HG03066 (cell line): ENCODE measurements at regions not wholly inside any gene's neighbourhood (a gene's known extent, or its start where the extent isn't known, plus 50 kb on each side); places are given as distances from the start of the nearest gene placed in this dataset.

Experiments
- ATAC-seq: cut with Tn5 transposase; IDR thresholded peaks from one replicate; pipeline ENCODE4 v1.9.1; 2021; ENCODE audit warnings: low read depth; ENCODE audit not compliant: unreplicated experiment

- ATAC-seq, result no peak
These were observed 276.3 kb downstream of the UTP18 start for GRCh38 chr17:51536627-51537026.

- no peak for ATAC-seq
These were observed 277.7 kb downstream of the UTP18 start for GRCh38 chr17:51537996-51538550.

DNA sequence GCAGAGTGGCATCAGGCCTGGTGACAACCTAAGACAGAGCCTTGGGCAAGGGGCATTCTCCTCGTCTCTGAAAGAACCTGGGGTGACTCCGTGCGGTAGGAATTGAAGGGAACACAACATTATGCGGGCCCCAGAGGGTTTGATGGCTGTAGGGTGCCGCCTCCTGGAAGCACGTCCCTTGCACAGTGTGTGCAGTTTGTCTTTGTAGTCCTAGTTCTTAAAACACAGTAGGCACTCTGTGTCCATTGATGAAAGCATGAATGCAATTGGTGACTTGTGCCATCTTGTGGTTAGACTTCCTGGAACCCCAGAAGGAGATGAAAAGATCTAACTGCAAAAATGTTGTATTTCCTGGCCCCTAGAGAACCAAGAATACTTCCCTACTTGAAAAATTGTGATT, 279.8 kb downstream of the UTP18 start:
- no peak for ATAC-seq

- no peak for ATAC-seq
These were observed 280.9 kb downstream of the UTP18 start for GRCh38 chr17:51541215-51541614.

GRCh38 chr17:51546114-51546513, 285.8 kb downstream of the UTP18 start:
- ATAC-seq, result no peak

DNA sequence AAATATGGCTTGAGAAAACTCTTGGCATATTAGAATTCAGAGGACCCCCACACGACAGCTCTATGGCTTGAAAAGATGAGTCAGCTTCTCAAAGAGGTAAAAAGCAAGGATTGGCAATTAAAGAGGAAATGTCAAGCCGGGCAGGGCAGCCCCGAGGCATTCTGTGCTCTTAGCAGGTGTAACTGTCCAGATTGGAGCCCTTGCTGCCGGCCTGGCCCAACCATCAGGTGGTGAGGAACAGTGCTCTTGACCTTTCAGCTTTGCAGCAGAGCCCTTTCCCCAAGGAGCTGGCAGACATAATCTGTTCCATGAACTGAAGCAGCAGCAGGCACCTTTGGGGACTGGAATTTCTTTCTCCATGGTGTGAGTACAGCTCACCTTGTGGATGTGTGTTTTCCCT, 287.8 kb downstream of the UTP18 start:
- no peak for ATAC-seq

DNA sequence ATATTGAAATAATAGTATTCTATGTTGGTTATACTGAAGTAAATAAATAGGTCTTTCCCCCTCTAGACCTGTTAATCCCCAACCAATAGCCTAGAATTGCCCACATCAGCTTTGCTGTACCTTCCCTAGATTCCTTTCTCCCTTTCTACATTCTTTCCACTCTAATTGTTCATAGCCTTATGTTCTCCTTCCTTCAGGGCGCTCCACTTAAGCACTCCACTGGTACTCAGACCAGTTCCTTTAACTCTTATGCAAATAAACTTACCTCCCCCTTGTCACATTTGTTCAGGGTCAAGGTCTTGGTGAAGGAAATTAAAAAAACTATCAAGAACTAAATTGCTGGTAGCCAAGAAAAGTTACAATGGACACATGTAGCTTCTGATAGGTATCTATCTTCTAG, 294.8 kb downstream of the UTP18 start:
- no peak for ATAC-seq

- no peak for ATAC-seq
These were observed 299.4 kb downstream of the UTP18 start for GRCh38 chr17:51559778-51560177.

- ATAC-seq, result no peak
These were observed 300.1 kb downstream of the UTP18 start for GRCh38 chr17:51560398-51560797.

- no peak for ATAC-seq
These were observed 303.6 kb downstream of the UTP18 start for GRCh38 chr17:51563961-51564360.

DNA sequence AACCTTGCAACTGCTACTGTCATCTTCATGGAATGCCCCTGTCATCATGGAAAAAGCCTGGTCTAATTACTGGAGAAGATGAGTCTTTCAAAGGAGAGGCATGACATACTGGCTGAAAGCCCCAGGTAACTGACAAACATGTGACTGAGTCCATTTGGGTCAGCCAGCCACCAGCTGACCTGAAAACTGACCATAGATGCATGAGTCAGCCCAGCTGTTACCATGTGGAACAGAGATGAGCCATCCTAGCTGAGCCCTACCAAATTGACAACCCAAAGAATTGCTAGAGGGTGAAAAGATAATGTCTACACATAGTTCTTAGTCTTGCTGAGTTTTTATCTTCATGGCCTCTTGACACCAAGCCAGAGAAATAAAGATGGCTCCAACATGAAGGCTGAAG, 311.8 kb downstream of the UTP18 start:
- no peak for ATAC-seq
